Activated naive CD8-positive, alpha-beta T cell treated with anti-CD3 and anti-CD28 coated beads, Interleukin-2, amount 50 U/mL, for 24 hours (primary cell): ENCODE measurements at regions not wholly inside any gene's neighbourhood (a gene's known extent, or its start where the extent isn't known, plus 50 kb on each side); places are given as distances from the start of the nearest gene placed in this dataset.

Source experiments
- ATAC-seq: fragments of 150-1000 bp; cut with Tn5 transposase; one replicate; pipeline ENCODE4 v1.10.0; 2021
- DNase-seq: peaks from one replicate; pipeline ENCODE4 v3.0.0; 2021
- H3K27ac Mint-ChIP-seq: one replicate; pipeline ENCODE4 v1.8.0; 2021; ENCODE audit warnings: mild to moderate bottlenecking, mixed read lengths
- H3K27me3 Mint-ChIP-seq: one replicate; pipeline ENCODE4 v1.8.0; 2021; ENCODE audit warnings: mixed read lengths
- H3K36me3 Mint-ChIP-seq: one replicate; pipeline ENCODE4 v1.8.0; 2021; ENCODE audit warnings: low read depth, mixed read lengths
- H3K4me1 Mint-ChIP-seq: one replicate; pipeline ENCODE4 v1.8.0; 2021; ENCODE audit warnings: mixed read lengths
- H3K4me3 Mint-ChIP-seq: one replicate; pipeline ENCODE4 v1.8.0; 2021; ENCODE audit warnings: mild to moderate bottlenecking, moderate library complexity, mixed read lengths
- H3K9me3 Mint-ChIP-seq: one replicate; pipeline ENCODE4 v1.8.0; 2021; ENCODE audit warnings: mixed read lengths

GRCh38 chr11:28480406-28480805, 372.2 kb downstream of the METTL15 start:
- DNase-seq (no peak), ATAC-seq (no peak)
- Mint-ChIP-seq H3K4me3 (no peak overlapping the region), H3K4me1 (no peaks in the 10 kb centered on the region), H3K27ac (no peak overlapping the region), H3K9me3 (no peaks in the 10 kb centered on the region), H3K27me3 (no peaks in the 10 kb centered on the region), H3K36me3 (no peaks in the 10 kb centered on the region)

GRCh38 chr11:28476864-28477263, 368.7 kb downstream of the METTL15 start:
- no peak for DNase-seq
- no peak for ATAC-seq
- no peak overlapping the region for H3K4me3 Mint-ChIP-seq

GRCh38 chr11:28476049-28476448, 367.9 kb downstream of the METTL15 start:
- Mint-ChIP-seq H3K4me3 (no peak overlapping the region), H3K9me3 (no peaks in the 10 kb centered on the region), H3K36me3 (no peaks in the 10 kb centered on the region)

More at GRCh38 chr11:28476864-28477263, 368.7 kb downstream of the METTL15 start:
- no peaks in the 10 kb centered on the region for H3K4me1 Mint-ChIP-seq
- H3K27ac Mint-ChIP-seq: no peak overlapping the region
- H3K36me3 Mint-ChIP-seq: no peaks in the 10 kb centered on the region
- no peaks in the 10 kb centered on the region for H3K9me3 Mint-ChIP-seq
- H3K27me3 Mint-ChIP-seq: no peaks in the 10 kb centered on the region

GRCh38 chr11:28472904-28473303, 364.7 kb downstream of the METTL15 start:
- H3K4me3 Mint-ChIP-seq: no peak overlapping the region

More at GRCh38 chr11:28476049-28476448, 367.9 kb downstream of the METTL15 start:
- Mint-ChIP-seq H3K4me1 (no peaks in the 10 kb centered on the region), H3K27ac (no peak overlapping the region), H3K27me3 (no peaks in the 10 kb centered on the region)
- no peak for DNase-seq
- no peak for ATAC-seq

GRCh38 chr11:28471537-28471936, 363.3 kb downstream of the METTL15 start:
- Mint-ChIP-seq H3K9me3 (no peaks in the 10 kb centered on the region), H3K36me3 (no peaks in the 10 kb centered on the region), H3K27me3 (no peaks in the 10 kb centered on the region), H3K4me1 (no peaks in the 10 kb centered on the region), H3K4me3 (no peak overlapping the region), H3K27ac (no peak overlapping the region)
- DNase-seq: no peak
- no peak for ATAC-seq

More at GRCh38 chr11:28472904-28473303, 364.7 kb downstream of the METTL15 start:
- Mint-ChIP-seq H3K27me3 (no peaks in the 10 kb centered on the region), H3K9me3 (no peaks in the 10 kb centered on the region), H3K4me1 (no peaks in the 10 kb centered on the region), H3K27ac (no peak overlapping the region), H3K36me3 (no peaks in the 10 kb centered on the region)
- no peak for ATAC-seq
- no peak for DNase-seq

GRCh38 chr11:28470180-28470579, 362.0 kb downstream of the METTL15 start:
- ATAC-seq: no peak
- no peak overlapping the region for H3K4me3 Mint-ChIP-seq
- DNase-seq: no peak
- no peaks in the 10 kb centered on the region for H3K9me3 Mint-ChIP-seq
- no peak overlapping the region for H3K27ac Mint-ChIP-seq
- H3K4me1 Mint-ChIP-seq: no peaks in the 10 kb centered on the region
- H3K36me3 Mint-ChIP-seq: no peaks in the 10 kb centered on the region
- no peaks in the 10 kb centered on the region for H3K27me3 Mint-ChIP-seq

GRCh38 chr11:28466506-28466905, 358.3 kb downstream of the METTL15 start:
- no peaks in the 10 kb centered on the region for H3K9me3 Mint-ChIP-seq

GRCh38 chr11:28464252-28464867, 356.2 kb downstream of the METTL15 start:
- Mint-ChIP-seq H3K4me1 (no peaks in the 10 kb centered on the region), H3K27me3 (no peaks in the 10 kb centered on the region), H3K27ac (no peak overlapping the region), H3K9me3 (no peaks in the 10 kb centered on the region), H3K4me3 (no peak overlapping the region), H3K36me3 (no peaks in the 10 kb centered on the region)
- ATAC-seq: no peak
- no peak for DNase-seq

More at GRCh38 chr11:28466506-28466905, 358.3 kb downstream of the METTL15 start:
- no peak overlapping the region for H3K4me3 Mint-ChIP-seq
- no peaks in the 10 kb centered on the region for H3K36me3 Mint-ChIP-seq
- no peak for DNase-seq
- no peak overlapping the region for H3K27ac Mint-ChIP-seq
- no peaks in the 10 kb centered on the region for H3K27me3 Mint-ChIP-seq
- H3K4me1 Mint-ChIP-seq: no peaks in the 10 kb centered on the region
- ATAC-seq: no peak

GRCh38 chr11:28463826-28464225, 355.6 kb downstream of the METTL15 start:
- H3K36me3 Mint-ChIP-seq: no peaks in the 10 kb centered on the region
- no peak overlapping the region for H3K4me3 Mint-ChIP-seq
- DNase-seq (no peak), ATAC-seq (no peak)
- H3K27ac Mint-ChIP-seq: no peak overlapping the region
- H3K27me3 Mint-ChIP-seq: no peaks in the 10 kb centered on the region
- no peaks in the 10 kb centered on the region for H3K4me1 Mint-ChIP-seq
- H3K9me3 Mint-ChIP-seq: no peaks in the 10 kb centered on the region

- H3K36me3 Mint-ChIP-seq: no peaks in the 10 kb centered on the region
- no peaks in the 10 kb centered on the region for H3K9me3 Mint-ChIP-seq
- H3K4me3 Mint-ChIP-seq: no peak overlapping the region
- DNase-seq: no peak
- H3K27me3 Mint-ChIP-seq: no peaks in the 10 kb centered on the region
- no peak overlapping the region for H3K27ac Mint-ChIP-seq
- ATAC-seq: no peak
- no peaks in the 10 kb centered on the region for H3K4me1 Mint-ChIP-seq
Measured at GRCh38 chr11:28461846-28462245, 353.7 kb downstream of the METTL15 start.

- Mint-ChIP-seq H3K27me3 (no peaks in the 10 kb centered on the region), H3K27ac (no peak overlapping the region), H3K4me3 (no peak overlapping the region), H3K4me1 (no peaks in the 10 kb centered on the region), H3K36me3 (no peaks in the 10 kb centered on the region), H3K9me3 (no peaks in the 10 kb centered on the region)
- no peak for DNase-seq
- no peak for ATAC-seq
Measured at GRCh38 chr11:28461338-28461737, 353.1 kb downstream of the METTL15 start.

GRCh38 chr11:28460348-28460747, 352.2 kb downstream of the METTL15 start:
- DNase-seq (no peak), ATAC-seq (no peak)
- Mint-ChIP-seq H3K27ac (no peak overlapping the region), H3K36me3 (no peaks in the 10 kb centered on the region), H3K4me1 (no peaks in the 10 kb centered on the region), H3K9me3 (no peaks in the 10 kb centered on the region), H3K4me3 (no peak overlapping the region), H3K27me3 (no peaks in the 10 kb centered on the region)

GRCh38 chr11:28459912-28460311, 351.7 kb downstream of the METTL15 start:
- ATAC-seq: no peak
- no peak overlapping the region for H3K27ac Mint-ChIP-seq

GRCh38 chr11:28457481-28458065, 349.4 kb downstream of the METTL15 start:
- Mint-ChIP-seq H3K9me3 (no peaks in the 10 kb centered on the region), H3K4me1 (no peaks in the 10 kb centered on the region), H3K4me3 (no peak overlapping the region), H3K27ac (no peak overlapping the region), H3K36me3 (no peaks in the 10 kb centered on the region), H3K27me3 (no peaks in the 10 kb centered on the region)
- no peak for ATAC-seq
- DNase-seq: no peak

More at GRCh38 chr11:28459912-28460311, 351.7 kb downstream of the METTL15 start:
- no peak overlapping the region for H3K4me3 Mint-ChIP-seq
- no peak for DNase-seq
- H3K36me3 Mint-ChIP-seq: no peaks in the 10 kb centered on the region
- H3K9me3 Mint-ChIP-seq: no peaks in the 10 kb centered on the region
- H3K4me1 Mint-ChIP-seq: no peaks in the 10 kb centered on the region
- no peaks in the 10 kb centered on the region for H3K27me3 Mint-ChIP-seq

GRCh38 chr11:28448186-28448585, 340.0 kb downstream of the METTL15 start:
- Mint-ChIP-seq H3K4me3 (no peak overlapping the region), H3K27ac (no peak overlapping the region), H3K4me1 (no peaks in the 10 kb centered on the region), H3K27me3 (no peaks in the 10 kb centered on the region), H3K36me3 (no peaks in the 10 kb centered on the region), H3K9me3 (peaks cover 4% of the 10 kb centered on the region)
- DNase-seq (no peak), ATAC-seq (no peak)
